Karpas-422 (cell line): ENCODE measurements at regions not wholly inside any gene's neighbourhood (a gene's known extent, or its start where the extent isn't known, plus 50 kb on each side); places are given as distances from the start of the nearest gene placed in this dataset.

Source experiments
- DNase-seq: peaks from one replicate; pipeline ENCODE4 v3.0.0-alpha.2; 2015
- H2AFZ ChIP-seq: fragments of 200-600 bp; sonication (generic); 2 replicates; pipeline ENCODE4 v1.6.1; 2014; ENCODE audit warnings: antibody characterized with exemption, low read length, mixed read lengths
- H3K27ac ChIP-seq: fragments of 200-600 bp; sonication (generic); 2 replicates; pipeline ENCODE4 v1.5.1; 2014; ENCODE audit warnings: mild to moderate bottlenecking, low read length, moderate library complexity
- H3K27me3 ChIP-seq: fragments of 200-600 bp; sonication (generic); 2 replicates; pipeline ENCODE4 v1.6.1; 2014; ENCODE audit warnings: low read length, mixed read lengths
- H3K36me3 ChIP-seq: fragments of 200-600 bp; sonication (generic); 2 replicates; pipeline ENCODE4 v1.6.1; 2014; ENCODE audit warnings: low read length, mixed read lengths; ENCODE audit not compliant: insufficient read depth
- H3K4me1 ChIP-seq: fragments of 200-600 bp; sonication (generic); 2 replicates; pipeline ENCODE4 v1.6.1; 2014; ENCODE audit warnings: mild to moderate bottlenecking, low read length, mixed read lengths
- H3K4me2 ChIP-seq: fragments of 200-600 bp; sonication (generic); 2 replicates; pipeline ENCODE4 v1.6.1; 2014; ENCODE audit warnings: low read length, low read depth, mild to moderate bottlenecking; ENCODE audit not compliant: poor library complexity, severe bottlenecking
- H3K4me3 ChIP-seq: fragments of 200-600 bp; sonication (generic); 2 replicates; pipeline ENCODE4 v1.5.1; 2014; ENCODE audit warnings: mild to moderate bottlenecking, antibody characterized with exemption, low read length, mixed read lengths
- H3K79me2 ChIP-seq: fragments of 200-600 bp; sonication (generic); 2 replicates; pipeline ENCODE4 v1.6.1; 2014; ENCODE audit warnings: mild to moderate bottlenecking, low read length, mixed read lengths
- H3K9ac ChIP-seq: fragments of 200-600 bp; sonication (generic); 2 replicates; pipeline ENCODE4 v1.6.0; 2014; ENCODE audit warnings: low read length
- H3K9me2 ChIP-seq: fragments of 200-600 bp; sonication (generic), shearing (Covaris generic); replicated peaks from 2 replicates; pipeline ENCODE4 v1.6.0; 2014; ENCODE audit warnings: mild to moderate bottlenecking, low read length, moderate library complexity; ENCODE audit not compliant: insufficient read depth
- H3K9me3 ChIP-seq: fragments of 300-700, 200-600 bp; sonication (generic); 2 replicates; pipeline ENCODE4 v1.6.1; 2014; ENCODE audit warnings: low read length, mixed read lengths
- H4K20me1 ChIP-seq: fragments of 200-600 bp; sonication (generic); 2 replicates; pipeline ENCODE4 v1.6.1; 2014; ENCODE audit warnings: mild to moderate bottlenecking, antibody characterized with exemption, low read length, low read depth; ENCODE audit not compliant: insufficient read depth

DNA sequence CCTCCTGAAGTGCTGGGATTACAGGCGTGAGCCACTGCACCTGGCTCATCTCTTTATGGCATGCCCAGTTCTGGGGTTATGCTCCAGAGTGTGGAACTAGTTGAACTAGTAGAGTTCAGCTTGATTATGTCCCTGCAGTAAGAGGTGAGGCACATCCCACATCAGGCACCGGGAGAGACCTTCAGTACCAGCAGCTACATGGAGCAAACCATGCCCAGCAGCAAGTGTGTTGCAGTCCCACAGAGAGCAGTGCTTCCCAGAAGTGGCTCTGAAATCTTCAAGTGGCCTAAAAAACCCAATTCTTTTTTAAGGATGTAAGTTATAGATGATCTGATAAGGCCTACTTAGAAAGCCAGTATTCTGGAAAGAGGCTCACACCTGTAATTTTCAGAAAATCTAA is 331.9 kb upstream of the PRKCQ start:
- Histone ChIP-seq H4K20me1 (no peaks in the 10 kb centered on the region), H3K36me3 (no peaks in the 10 kb centered on the region), H2AFZ (no peak overlapping the region), H3K4me1 (peaks cover 16% of the 10 kb centered on the region), H3K27ac (no peak overlapping the region), H3K4me2 (no peak overlapping the region), H3K9me2 (no peaks in the 10 kb centered on the region), H3K27me3 (peaks cover 2% of the 10 kb centered on the region; the same call in 1 of the 2 replicates), H3K79me2 (no peaks in the 10 kb centered on the region), H3K4me3 (no peak overlapping the region), H3K9me3 (no peaks in the 10 kb centered on the region; the same call in 1 of the 2 replicates), H3K9ac (no peak overlapping the region)
- no peak for DNase-seq

DNA sequence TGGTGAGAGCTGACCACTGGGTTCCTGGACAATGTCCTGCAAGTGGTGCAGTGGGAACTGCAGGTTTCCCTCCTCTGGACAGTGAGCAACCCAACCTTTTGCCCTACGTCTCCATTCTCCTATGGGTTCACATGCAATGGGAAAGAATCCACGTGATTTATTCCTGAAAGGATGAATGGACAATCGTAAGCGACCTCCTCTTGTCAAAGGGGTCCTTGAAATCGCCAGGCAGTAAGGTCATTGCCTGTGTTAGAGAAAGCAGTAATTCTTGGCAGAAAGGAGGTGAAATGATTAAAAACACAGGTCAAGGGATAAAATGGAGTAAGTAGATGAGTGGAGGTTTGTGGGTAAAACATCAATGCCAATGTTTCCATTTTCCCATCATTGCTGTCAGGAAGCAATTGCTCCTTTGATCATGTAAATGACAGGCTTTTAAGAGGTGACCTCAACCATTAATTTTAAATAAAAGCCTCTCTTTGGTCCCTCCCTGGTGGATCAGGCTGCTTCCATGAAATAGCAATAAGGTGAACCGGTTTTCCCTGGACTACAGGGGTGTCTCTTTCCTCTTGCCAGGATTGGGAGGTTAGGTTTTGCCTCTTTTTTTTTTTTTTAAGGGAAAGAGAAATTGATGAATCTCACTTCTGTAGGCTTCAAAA is 330.0 kb upstream of the PRKCQ start:
- no peak overlapping the region for H3K4me3 ChIP-seq
- no peak for DNase-seq
- H3K4me2 ChIP-seq: no peak overlapping the region
- no peak overlapping the region for H3K9ac ChIP-seq
- no peak overlapping the region for H2AFZ ChIP-seq
- H3K27ac ChIP-seq: no peak overlapping the region
- no peaks in the 10 kb centered on the region for H3K79me2 ChIP-seq
- H3K36me3 ChIP-seq: no peaks in the 10 kb centered on the region
- H4K20me1 ChIP-seq: no peaks in the 10 kb centered on the region
- H3K27me3 ChIP-seq: peaks cover 2% of the 10 kb centered on the region; the same call in 1 of the 2 replicates
- no peaks in the 10 kb centered on the region for H3K9me2 ChIP-seq
- H3K9me3 ChIP-seq: no peaks in the 10 kb centered on the region; the same call in 1 of the 2 replicates
- H3K4me1 ChIP-seq: peaks cover 8% of the 10 kb centered on the region

DNA sequence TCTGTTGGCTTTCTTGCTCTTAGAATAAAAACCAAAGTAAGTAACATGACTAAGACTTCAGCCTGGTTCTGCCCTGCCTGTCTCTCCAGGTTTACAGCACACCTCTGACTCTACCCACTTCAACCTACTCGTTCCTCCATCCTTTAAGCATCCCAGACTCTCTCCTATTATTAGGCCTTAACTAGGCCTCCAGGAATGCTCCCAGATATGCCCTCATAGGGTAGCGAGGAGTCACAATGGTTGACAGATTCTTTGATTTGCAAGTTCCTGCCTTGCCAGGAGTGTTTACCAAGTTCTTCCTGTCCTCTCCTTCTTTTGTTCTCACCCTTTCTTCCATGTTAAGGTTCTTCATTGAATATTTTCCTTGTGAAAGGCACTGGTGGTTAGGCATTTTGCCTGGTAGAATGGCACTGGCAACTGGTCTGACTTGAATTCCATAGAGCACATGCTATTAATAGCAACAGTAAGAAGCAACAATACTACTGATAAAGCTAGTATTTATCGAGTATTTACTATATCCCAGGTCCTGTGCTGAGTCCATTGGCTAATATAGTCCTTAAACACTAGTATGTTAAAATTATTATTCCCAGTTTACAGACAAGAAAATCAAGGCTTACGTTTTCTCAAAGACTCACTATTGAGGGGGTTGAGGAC is 327.9 kb upstream of the PRKCQ start:
- H3K79me2 ChIP-seq: no peaks in the 10 kb centered on the region
- no peak overlapping the region for H3K9ac ChIP-seq
- no peak for DNase-seq
- H3K27ac ChIP-seq: no peak overlapping the region
- H3K4me1 ChIP-seq: peaks cover 8% of the 10 kb centered on the region
- no peak overlapping the region for H3K4me3 ChIP-seq
- H3K4me2 ChIP-seq: no peak overlapping the region
- no peak overlapping the region for H2AFZ ChIP-seq
- H3K36me3 ChIP-seq: no peaks in the 10 kb centered on the region
- H3K9me2 ChIP-seq: no peaks in the 10 kb centered on the region
- peaks cover 2% of the 10 kb centered on the region; the same call in 1 of the 2 replicates for H3K27me3 ChIP-seq
- H3K9me3 ChIP-seq: no peaks in the 10 kb centered on the region; the same call in 1 of the 2 replicates
- H4K20me1 ChIP-seq: no peaks in the 10 kb centered on the region

DNA sequence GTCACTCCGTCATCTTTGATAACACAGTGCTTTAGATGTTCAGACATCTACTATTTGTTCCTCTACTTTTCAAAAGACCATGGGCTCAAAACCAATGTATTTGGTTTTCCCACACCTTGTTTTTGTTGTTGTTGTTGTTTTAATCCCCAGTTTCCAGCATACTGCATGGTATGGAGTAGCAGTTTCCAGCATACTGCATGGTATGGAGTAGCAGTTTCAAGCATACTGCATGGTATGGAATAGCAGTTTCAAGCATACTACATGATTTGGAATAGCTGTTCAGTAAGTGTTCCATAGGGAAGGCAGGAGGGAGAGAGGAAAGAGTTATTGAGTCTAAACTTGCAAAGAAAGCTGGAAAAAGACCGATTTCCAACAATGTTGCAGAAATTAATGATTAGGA is 314.3 kb upstream of the PRKCQ start:
- Histone ChIP-seq H3K36me3 (no peaks in the 10 kb centered on the region), H3K9me3 (no peaks in the 10 kb centered on the region), H3K4me2 (no peak overlapping the region), H3K9me2 (no peaks in the 10 kb centered on the region), H3K27ac (no peak overlapping the region), H3K9ac (no peak overlapping the region), H3K4me1 (peaks cover 6% of the 10 kb centered on the region; the same call in 1 of the 2 replicates), H4K20me1 (no peaks in the 10 kb centered on the region), H2AFZ (no peak overlapping the region), H3K27me3 (peaks cover 3% of the 10 kb centered on the region; the same call in 1 of the 2 replicates), H3K79me2 (no peaks in the 10 kb centered on the region), H3K4me3 (no peak overlapping the region)
- no peak for DNase-seq

DNA sequence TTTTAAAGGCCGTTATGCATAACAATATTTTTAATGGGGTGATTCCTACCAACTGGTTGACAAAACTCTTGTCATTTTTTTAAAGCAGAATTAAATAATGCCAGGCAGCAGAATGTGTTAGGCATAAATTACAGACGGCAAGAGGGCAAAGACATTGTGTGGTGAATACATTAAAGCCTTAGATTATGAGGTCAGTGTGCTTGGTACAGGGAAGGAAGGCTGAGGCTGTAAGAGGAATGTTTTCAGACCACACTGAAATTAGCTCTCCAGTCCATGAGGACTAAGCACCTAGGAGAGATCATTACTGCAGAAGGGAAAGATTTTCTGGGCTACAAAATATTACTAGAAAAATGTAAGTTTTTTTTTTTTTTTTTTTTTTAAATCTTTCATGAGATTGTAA is 312.8 kb upstream of the PRKCQ start:
- Histone ChIP-seq H3K27ac (no peak overlapping the region), H3K9ac (no peak overlapping the region), H2AFZ (no peak overlapping the region), H3K79me2 (no peaks in the 10 kb centered on the region), H4K20me1 (no peaks in the 10 kb centered on the region), H3K9me2 (no peaks in the 10 kb centered on the region), H3K9me3 (no peaks in the 10 kb centered on the region), H3K4me1 (peaks cover 6% of the 10 kb centered on the region; the same call in 1 of the 2 replicates), H3K27me3 (peaks cover 3% of the 10 kb centered on the region; the same call in 1 of the 2 replicates), H3K4me2 (no peak overlapping the region), H3K4me3 (no peak overlapping the region), H3K36me3 (no peaks in the 10 kb centered on the region)
- no peak for DNase-seq

DNA sequence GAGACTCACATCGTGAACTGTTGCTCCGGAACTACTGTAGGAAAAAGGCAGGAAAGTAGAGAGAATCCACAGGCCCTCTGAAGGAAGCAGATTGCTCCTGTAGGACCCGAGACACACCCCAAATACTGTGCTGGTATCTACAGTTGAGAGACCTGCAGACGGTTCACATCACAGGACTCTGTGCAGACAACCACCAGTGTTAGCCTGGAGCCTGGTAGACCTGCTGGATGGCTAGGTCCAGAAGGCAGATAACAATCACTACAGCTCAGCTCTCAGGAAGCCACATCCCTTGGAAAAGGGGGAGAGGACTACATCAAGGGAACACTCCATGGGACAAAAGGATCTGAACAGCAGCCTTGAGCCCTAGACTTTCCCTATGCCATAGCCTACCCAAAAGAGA is 311.8 kb upstream of the PRKCQ start:
- Histone ChIP-seq H3K27ac (no peak overlapping the region), H3K79me2 (no peaks in the 10 kb centered on the region), H3K27me3 (peaks cover 3% of the 10 kb centered on the region; the same call in 1 of the 2 replicates), H3K9me3 (no peaks in the 10 kb centered on the region), H3K4me2 (no peak overlapping the region), H2AFZ (no peak overlapping the region), H3K9ac (no peak overlapping the region), H3K9me2 (no peaks in the 10 kb centered on the region), H3K4me1 (peaks cover 6% of the 10 kb centered on the region; the same call in 1 of the 2 replicates), H4K20me1 (no peaks in the 10 kb centered on the region), H3K4me3 (no peak overlapping the region), H3K36me3 (no peaks in the 10 kb centered on the region)
- no peak for DNase-seq

DNA sequence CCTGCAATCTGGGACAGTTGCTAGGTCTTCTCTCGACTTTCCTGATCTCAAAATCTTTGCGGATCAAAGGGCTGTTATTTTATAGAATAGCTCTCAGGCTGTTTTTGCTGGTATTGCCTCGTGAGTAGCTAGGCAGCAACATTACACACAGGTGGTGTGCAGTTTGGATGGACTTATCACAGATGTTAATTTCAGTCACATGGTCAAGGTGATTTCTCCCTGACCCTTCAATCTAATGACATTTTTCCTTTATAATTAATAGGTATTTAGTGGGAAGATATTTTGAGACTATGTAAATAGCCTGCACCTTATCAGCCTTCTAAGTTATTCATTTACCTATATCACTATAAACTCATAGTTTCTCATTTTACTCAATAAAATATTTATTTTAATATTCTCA is 309.6 kb upstream of the PRKCQ start:
- H3K27me3 ChIP-seq: peaks cover 3% of the 10 kb centered on the region; the same call in 1 of the 2 replicates

DNA sequence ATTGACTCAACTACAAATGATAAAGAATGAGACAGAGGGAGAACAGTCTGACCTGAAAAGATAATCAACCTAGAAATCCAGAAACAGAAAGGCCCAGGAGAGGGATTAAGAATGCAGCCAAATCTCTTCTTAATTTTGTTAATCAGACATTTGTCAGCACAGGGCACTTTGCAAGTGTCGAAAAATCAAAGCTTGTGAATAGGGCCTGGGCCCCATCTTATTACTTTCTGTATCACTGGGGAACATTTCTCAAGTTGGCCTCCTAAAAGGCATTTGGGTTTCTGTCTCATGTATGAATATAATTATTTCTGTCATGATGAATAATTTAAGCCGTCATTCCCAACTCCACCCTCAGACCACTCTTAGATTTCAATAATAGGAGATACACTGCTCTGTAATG is 308.4 kb upstream of the PRKCQ start:
- Histone ChIP-seq H3K9me3 (no peaks in the 10 kb centered on the region), H3K4me2 (no peak overlapping the region), H3K4me3 (no peak overlapping the region), H3K9ac (no peak overlapping the region), H3K4me1 (peaks cover 6% of the 10 kb centered on the region; the same call in 1 of the 2 replicates), H3K9me2 (no peaks in the 10 kb centered on the region), H3K27ac (no peak overlapping the region), H4K20me1 (no peaks in the 10 kb centered on the region), H3K27me3 (no peaks in the 10 kb centered on the region), H2AFZ (no peak overlapping the region), H3K79me2 (no peaks in the 10 kb centered on the region), H3K36me3 (no peaks in the 10 kb centered on the region)
- DNase-seq: no peak

More for the DNA sequence above, 309.6 kb upstream of the PRKCQ start:
- Histone ChIP-seq H3K27ac (no peak overlapping the region), H3K9ac (no peak overlapping the region), H3K79me2 (no peaks in the 10 kb centered on the region), H3K9me3 (no peaks in the 10 kb centered on the region), H3K36me3 (no peaks in the 10 kb centered on the region), H3K4me2 (no peak overlapping the region), H3K9me2 (no peaks in the 10 kb centered on the region), H2AFZ (no peak overlapping the region), H3K4me1 (peaks cover 6% of the 10 kb centered on the region; the same call in 1 of the 2 replicates), H3K4me3 (no peak overlapping the region), H4K20me1 (no peaks in the 10 kb centered on the region)
- DNase-seq: no peak
